ENCODE measurements at regions not wholly inside any gene's neighbourhood (a gene's known extent, or its start where the extent isn't known, plus 50 kb on each side); places are given as distances from the start of the nearest gene placed in this dataset.

GRCh38 chr2:16258350-16258749 is 318.0 kb downstream of the MYCN start:
- no peak for ATAC-seq
- TF ChIP-seq RARB (CRISPR knock-in tag; IDR thresholded peaks at IDR 0.05) (no peak), ESRRG (CRISPR knock-in tag; IDR thresholded peaks at IDR 0.05) (no peak), ZC3H10 (CRISPR knock-in tag; IDR thresholded peaks at IDR 0.05) (no peak), TOX (CRISPR knock-in tag; IDR thresholded peaks at IDR 0.05; ENCODE audit: borderline replicate concordance) (no peak), ZNF70 (CRISPR knock-in tag; IDR thresholded peaks at IDR 0.05) (no peak), OSR1 (CRISPR knock-in tag; IDR thresholded peaks at IDR 0.05) (no peak), ISL1 (CRISPR knock-in tag; IDR thresholded peaks at IDR 0.05) (no peak), ZFP30 (CRISPR knock-in tag; IDR thresholded peaks at IDR 0.05) (no peak), CREB5 (CRISPR knock-in tag; IDR thresholded peaks at IDR 0.05; ENCODE audit: low read depth) (no peak), CSDC2 (CRISPR knock-in tag; IDR thresholded peaks at IDR 0.05) (no peak), SNAI2 (CRISPR knock-in tag; IDR thresholded peaks at IDR 0.05) (no peak), ZNF565 (CRISPR knock-in tag; conservative IDR thresholded peaks at IDR 0.05; ENCODE audit: low read depth) (no peak)

GRCh38 chr2:16257322-16258028 is 317.1 kb downstream of the MYCN start:
- ATAC-seq = no peak
- no peak for TF ChIP-seq ZFP3 (CRISPR knock-in tag; IDR thresholded peaks at IDR 0.05)
- TF ChIP-seq CSDC2 (CRISPR knock-in tag; IDR thresholded peaks at IDR 0.05) = no peak

GRCh38 chr2:16256601-16257321 is 316.4 kb downstream of the MYCN start:
- no peak for ATAC-seq
- TF ChIP-seq ZNF70 (CRISPR knock-in tag; IDR thresholded peaks at IDR 0.05) (no peak), ZNF8 (CRISPR knock-in tag; IDR thresholded peaks at IDR 0.05) (no peak), PATZ1 (CRISPR knock-in tag; IDR thresholded peaks at IDR 0.05; ENCODE audit: borderline replicate concordance) (no peak), PPARA (CRISPR knock-in tag; IDR thresholded peaks at IDR 0.05; ENCODE audit: borderline replicate concordance) (no peak), ZFP30 (CRISPR knock-in tag; IDR thresholded peaks at IDR 0.05) (no peak)

- no peak for TF ChIP-seq ZNF70 (CRISPR knock-in tag; IDR thresholded peaks at IDR 0.05)
- no peak for ATAC-seq
Measured at GRCh38 chr2:16255120-16255519, 314.8 kb downstream of the MYCN start.

- no peak for ATAC-seq
- TF ChIP-seq CSDC2 (CRISPR knock-in tag; IDR thresholded peaks at IDR 0.05) (no peak), ZNF8 (CRISPR knock-in tag; IDR thresholded peaks at IDR 0.05) (no peak), ESRRG (CRISPR knock-in tag; IDR thresholded peaks at IDR 0.05) (no peak)
Measured at GRCh38 chr2:16254356-16254965, 314.1 kb downstream of the MYCN start.

- no peak for ATAC-seq
- TF ChIP-seq CREB5 (CRISPR knock-in tag; IDR thresholded peaks at IDR 0.05; ENCODE audit: low read depth) (no peak), TSHZ2 (CRISPR knock-in tag; IDR thresholded peaks at IDR 0.05) (no peak), PATZ1 (CRISPR knock-in tag; IDR thresholded peaks at IDR 0.05; ENCODE audit: borderline replicate concordance) (no peak), CSRNP3 (CRISPR knock-in tag; IDR thresholded peaks at IDR 0.05) (no peak), ZNF8 (CRISPR knock-in tag; IDR thresholded peaks at IDR 0.05) (no peak), ESRRG (CRISPR knock-in tag; IDR thresholded peaks at IDR 0.05) (no peak), TCF4 (CRISPR knock-in tag; IDR thresholded peaks at IDR 0.05; ENCODE audit: borderline replicate concordance) (no peak), BACH2 (CRISPR knock-in tag; IDR thresholded peaks at IDR 0.05; ENCODE audit: borderline replicate concordance) (no peak), ZNF565 (CRISPR knock-in tag; conservative IDR thresholded peaks at IDR 0.05; ENCODE audit: low read depth) (no peak), PPARA (CRISPR knock-in tag; IDR thresholded peaks at IDR 0.05; ENCODE audit: borderline replicate concordance) (no peak), RARB (CRISPR knock-in tag; IDR thresholded peaks at IDR 0.05) (no peak)
Measured at GRCh38 chr2:16253291-16253690, 312.9 kb downstream of the MYCN start.
